H1 (cell line): ENCODE measurements at regions not wholly inside any gene's neighbourhood (a gene's known extent, or its start where the extent isn't known, plus 50 kb on each side); places are given as distances from the start of the nearest gene placed in this dataset.
A peak's percentile ranks its signal among the peaks of the same experiment; 100 is the strongest.

Source experiments
- CTCF ChIA-PET: fragments of 300-600 bp; sonication (Branson Sonifier 250); formaldehyde crosslinking; loops from one replicate; lab custom pipeline; 2021; ENCODE audit not compliant: partially characterized antibody; lab: Charles Lee
- POLR2A ChIA-PET: fragments of 300-600 bp; sonication (Branson Sonifier 250); formaldehyde crosslinking; loops from one replicate; lab custom pipeline; 2021; ENCODE audit warnings: inconsistent platforms; ENCODE audit not compliant: partially characterized antibody; lab: Charles Lee
- DNase-seq, 2 experiments: peaks; one replicate each; pipeline versions ENCODE4 v3.0.0 to v3.0.0-alpha.2; 2010 to 2022; ENCODE audit warnings: low spot score in 2 of 2, low read depth in 1 of 2, mixed read lengths in 1 of 2
- FAIRE-seq: peaks from 2 replicates; lab custom pipeline; 2011; peaks lifted over from hg19 to GRCh38; lab: Jason Lieb, UNC
- H2AFZ ChIP-seq: 2 replicates; pipeline ENCODE4 v1.8.1; 2012; ENCODE audit warnings: low read length, inconsistent platforms
- H2AK5ac ChIP-seq: 2 replicates; pipeline ENCODE4 v1.6.1; 2013; ENCODE audit warnings: low read depth, low read length
- H2BK120ac ChIP-seq: replicated peaks from 2 replicates; pipeline ENCODE3; 2013; ENCODE audit warnings: low read depth, low read length, inconsistent platforms
- H2BK12ac ChIP-seq: 2 replicates; pipeline ENCODE4 v1.6.1; 2013; ENCODE audit warnings: low read depth, low read length
- H2BK15ac ChIP-seq: 2 replicates; pipeline ENCODE4 v1.6.1; 2013; ENCODE audit warnings: low read length
- H2BK20ac ChIP-seq: 2 replicates; pipeline ENCODE4 v1.6.1; 2013; ENCODE audit warnings: low read length
- H2BK5ac ChIP-seq: 2 replicates; pipeline ENCODE4 v1.6.1; 2013; ENCODE audit warnings: low read depth, low read length
- H3K14ac ChIP-seq: 2 replicates; pipeline ENCODE4 v1.6.1; 2013; ENCODE audit warnings: inconsistent platforms; ENCODE audit not compliant: insufficient read length
- H3K18ac ChIP-seq: 2 replicates; pipeline ENCODE4 v1.6.1; 2013; ENCODE audit warnings: low read length; ENCODE audit errors: extremely low read depth
- H3K23ac ChIP-seq: 2 replicates; pipeline ENCODE4 v1.6.1; 2013; ENCODE audit warnings: inconsistent platforms; ENCODE audit not compliant: insufficient read length
- H3K23me2 ChIP-seq: 2 replicates; pipeline ENCODE4 v1.6.1; 2013; ENCODE audit warnings: low read depth, low read length
- H3K27ac ChIP-seq: 2 replicates; pipeline ENCODE4 v1.6.1; 2011; ENCODE audit warnings: low read depth, low read length, inconsistent platforms
- H3K27me3 ChIP-seq, 4 experiments: replicated peaks in 1 of 4; 1 replicate in 1 of 4; 2 replicates in 3 of 4; pipeline versions ENCODE4 v1.6.1 to v1.8.1; 2011 to 2013; ENCODE audit warnings: low read length in 3 of 4, mild to moderate bottlenecking in 3 of 4, inconsistent platforms in 2 of 4, mixed read lengths in 2 of 4, moderate library complexity in 1 of 4; ENCODE audit not compliant: control insufficient read depth in 3 of 4, insufficient read depth in 3 of 4; ENCODE audit errors: extremely low read depth in 1 of 4
- H3K36me3 ChIP-seq, 4 experiments: 2 replicates each; pipeline versions ENCODE4 v1.6.1 to v1.8.1; 2011 to 2013; ENCODE audit warnings: mild to moderate bottlenecking in 4 of 4, low read length in 3 of 4, moderate library complexity in 2 of 4, control low read depth in 1 of 4, inconsistent platforms in 1 of 4; ENCODE audit not compliant: insufficient read depth in 4 of 4, control insufficient read depth in 2 of 4
- H3K4ac ChIP-seq: replicated peaks from 2 replicates; pipeline ENCODE3; 2013; ENCODE audit warnings: low read length, low read depth, mixed read lengths, inconsistent platforms; ENCODE audit not compliant: insufficient read length
- H3K4me1 ChIP-seq, 4 experiments: replicated peaks in 1 of 4; 1 replicate in 1 of 4; 2 replicates in 3 of 4; pipeline versions ENCODE4 v1.6.1 to v1.8.1; 2011 to 2013; ENCODE audit warnings: low read length in 3 of 4, inconsistent platforms in 2 of 4, mixed read lengths in 1 of 4; ENCODE audit not compliant: insufficient read depth in 4 of 4, control insufficient read depth in 3 of 4
- H3K4me2 ChIP-seq, 2 experiments: 2 replicates each; pipeline versions ENCODE4 v1.6.1 to v1.8.1; 2011 to 2013; ENCODE audit warnings: low read depth in 2 of 2, low read length in 2 of 2, control low read depth in 1 of 2, inconsistent platforms in 1 of 2, mild to moderate bottlenecking in 1 of 2; ENCODE audit not compliant: insufficient read depth in 1 of 2
- H3K4me3 ChIP-seq, 4 experiments: fragments of 200-600, 300-600 bp in 1 of 4; sonication (generic), shearing (Covaris generic), sonication (Bioruptor Twin) in 1 of 4; 2 replicates each; pipeline versions ENCODE4 v1.5.1 to v1.8.1; 2011 to 2016; ENCODE audit warnings: low read length in 4 of 4, low read depth in 3 of 4, control low read depth in 2 of 4, inconsistent platforms in 2 of 4, mild to moderate bottlenecking in 2 of 4, mixed read lengths in 1 of 4, moderate library complexity in 1 of 4; ENCODE audit not compliant: insufficient read depth in 2 of 4; ENCODE audit errors: extremely low read depth in 1 of 4
- H3K56ac ChIP-seq: replicated peaks from 2 replicates; pipeline ENCODE3; 2013; ENCODE audit warnings: low read depth, mild to moderate bottlenecking, mixed read lengths, low read length, inconsistent platforms; ENCODE audit not compliant: insufficient read length
- H3K79me1 ChIP-seq: 2 replicates; pipeline ENCODE4 v1.6.1; 2013; ENCODE audit warnings: low read depth, low read length, control low read depth
- H3K79me2 ChIP-seq, 2 experiments: 2 replicates each; pipeline versions ENCODE4 v1.6.1 to v1.8.1; 2012 to 2013; ENCODE audit warnings: low read length in 2 of 2, mild to moderate bottlenecking in 2 of 2, inconsistent platforms in 1 of 2; ENCODE audit not compliant: insufficient read depth in 2 of 2, control insufficient read depth in 1 of 2
- H3K9ac ChIP-seq, 4 experiments: replicated peaks in 1 of 4; 1 replicate in 1 of 4; 2 replicates in 3 of 4; pipeline versions ENCODE4 v1.6.1 to v1.8.1; 2011 to 2013; ENCODE audit warnings: low read depth in 3 of 4, low read length in 3 of 4, control low read depth in 2 of 4, mild to moderate bottlenecking in 2 of 4, moderate library complexity in 2 of 4, inconsistent platforms in 1 of 4; ENCODE audit errors: extremely low read depth in 1 of 4
- H3K9me3 ChIP-seq, 2 experiments: 2 replicates each; pipeline versions ENCODE4 v1.6.1 to v1.8.1; 2012 to 2013; ENCODE audit warnings: mild to moderate bottlenecking in 2 of 2, moderate library complexity in 2 of 2, control low read depth in 1 of 2, inconsistent platforms in 1 of 2, low read depth in 1 of 2, low read length in 1 of 2, mixed read lengths in 1 of 2; ENCODE audit not compliant: insufficient read depth in 2 of 2
- H4K20me1 ChIP-seq, 2 experiments: replicated peaks in 1 of 2; 2 replicates each; pipeline versions ENCODE3 to v1.8.1; 2011 to 2013; ENCODE audit warnings: inconsistent platforms in 2 of 2, low read length in 2 of 2, mild to moderate bottlenecking in 1 of 2; ENCODE audit not compliant: insufficient read depth in 2 of 2, control insufficient read depth in 1 of 2
- H4K5ac ChIP-seq: 2 replicates; pipeline ENCODE4 v1.6.1; 2013; ENCODE audit warnings: low read length, low read depth, mixed read lengths, inconsistent platforms; ENCODE audit not compliant: insufficient read length
- H4K8ac ChIP-seq: 2 replicates; pipeline ENCODE4 v1.8.0; 2013; ENCODE audit warnings: mild to moderate bottlenecking, moderate library complexity, low read length, inconsistent platforms; ENCODE audit not compliant: insufficient read depth; ENCODE audit errors: extremely low read depth
- H4K91ac ChIP-seq: replicated peaks from 2 replicates; pipeline ENCODE3; 2013; ENCODE audit warnings: low read length, mixed read lengths, inconsistent platforms; ENCODE audit not compliant: insufficient read length
- ASH2L ChIP-seq: fragments of 200-600, 300-600 bp; sonication (generic); IDR thresholded peaks from one replicate; pipeline ENCODE4 v1.7.1; 2017; ENCODE audit warnings: low read length
- BACH1 ChIP-seq: IDR thresholded peaks from 2 replicates; pipeline ENCODE4 v1.6.1; 2012; ENCODE audit warnings: low read length, improper control_type of control experiment
- CBX5 ChIP-seq: fragments of 300-800, 300-1000 bp; sonication (generic); IDR thresholded peaks from 2 replicates; pipeline ENCODE4 v1.7.1; 2016; ENCODE audit warnings: antibody characterized with exemption, low read length, low read depth
- CTCF ChIP-seq, 3 experiments: IDR thresholded peaks; 1 replicate in 2 of 3; 2 replicates in 1 of 3; pipeline versions ENCODE4 v1.5.1 to v1.6.1; 2011; ENCODE audit warnings: low read length in 3 of 3, mild to moderate bottlenecking in 3 of 3, inconsistent platforms in 2 of 3, low read depth in 1 of 3, moderate library complexity in 1 of 3; ENCODE audit not compliant: insufficient read depth in 1 of 3; ENCODE audit errors: control extremely low read depth in 1 of 3
- JUN ChIP-seq: IDR thresholded peaks from 2 replicates; pipeline ENCODE4 v1.6.1; 2011; ENCODE audit warnings: low read depth, mild to moderate bottlenecking, improper control_type of control experiment, low read length
- KDM1A ChIP-seq: fragments of 200-600, 300-600 bp; sonication (generic); IDR thresholded peaks from 2 replicates; pipeline ENCODE4 v1.7.1; 2016; ENCODE audit warnings: mild to moderate bottlenecking, low read length, borderline replicate concordance
- RAD21 ChIP-seq, 2 experiments: IDR thresholded peaks in 1 of 2; conservative IDR thresholded peaks in 1 of 2; 2 replicates each; pipeline ENCODE4 v1.6.1; 2011; ENCODE audit warnings: low read depth in 2 of 2, low read length in 2 of 2, improper control_type of control experiment in 1 of 2, inconsistent platforms in 1 of 2, mild to moderate bottlenecking in 1 of 2, moderate library complexity in 1 of 2
- RNF2 ChIP-seq: fragments of 200-900, 300-1000 bp; sonication (generic); IDR thresholded peaks from 2 replicates; pipeline ENCODE4 v1.7.1; 2016; ENCODE audit warnings: borderline replicate concordance, low read depth, mild to moderate bottlenecking, antibody characterized with exemption, low read length; ENCODE audit not compliant: poor library complexity, severe bottlenecking; ENCODE audit errors: missing control alignments
- SP1 ChIP-seq: IDR thresholded peaks from 2 replicates; pipeline ENCODE4 v1.6.1; 2011; ENCODE audit warnings: low read depth, low read length
- SP4 ChIP-seq: IDR thresholded peaks from 2 replicates; pipeline ENCODE4 v1.6.1; 2012; ENCODE audit warnings: low read length, inconsistent platforms
- SUZ12 ChIP-seq: fragments of 200-600 bp; sonication (generic); IDR thresholded peaks from 2 replicates; pipeline ENCODE4 v1.6.1; 2012; ENCODE audit warnings: mild to moderate bottlenecking, inconsistent platforms, low read length, moderate library complexity, mixed read lengths
- WGBS, 2 experiments: shearing (Covaris generic) in 1 of 2; methylation state at CpG; one replicate each; pipeline versions ENCODE4 v1.1.6 to v1.1.7; 2013 to 2015; ENCODE audit warnings: low lambda C conversion rate in 2 of 2, mixed read lengths in 2 of 2, inconsistent platforms in 1 of 2, low coverage in 1 of 2, missing lambda C conversion rate in 1 of 2; ENCODE audit not compliant: insufficient replicate concordance in 2 of 2, insufficient coverage in 1 of 2, insufficient read length in 1 of 2; ENCODE audit errors: extremely low coverage in 1 of 2, missing lambda C conversion rate in 1 of 2; 5-methylcytosine and 5-hydroxymethylcytosine counted together

- no peak overlapping the region for H3K56ac ChIP-seq
- H3K79me2 ChIP-seq, result no peaks in the 10 kb centered on the region
- CTCF ChIA-PET, result interaction anchor here (0.8 to 3.6 kb wide), 10 partner anchors 9 to 92 kb away, joined by 3 to 31 read pairs (median 4); no protein-coding TSS in a partner anchor
- no peaks in the 10 kb centered on the region for H3K23me2 ChIP-seq
- no peak overlapping the region for H2BK120ac ChIP-seq
- FAIRE-seq (no peak), DNase-seq (peak in 1 of 2 experiments; percentile 70)
- H3K4me2 ChIP-seq, result no peak overlapping the region
- H3K23ac ChIP-seq, result no peak overlapping the region
- H3K14ac ChIP-seq, result no peak overlapping the region
- H3K4me3 ChIP-seq, result no peak overlapping the region
- no peaks in the 10 kb centered on the region for H3K79me1 ChIP-seq
- H3K18ac ChIP-seq, result no peak overlapping the region
- H2BK5ac ChIP-seq, result no peak overlapping the region
- H2AK5ac ChIP-seq, result no peak overlapping the region
- H3K4me1 ChIP-seq, result peaks cover 2 to 12% (median 8%) of the 10 kb centered on the region in 4 experiments
- no peak overlapping the region for H3K9ac ChIP-seq
- H3K36me3 ChIP-seq, result no peaks in the 10 kb centered on the region
- no peak overlapping the region for H3K4ac ChIP-seq
- no peak overlapping the region for H4K8ac ChIP-seq
- H4K5ac ChIP-seq, result no peak overlapping the region
- H2BK12ac ChIP-seq, result no peak overlapping the region
- no peaks in the 10 kb centered on the region for H3K27me3 ChIP-seq
- POLR2A ChIA-PET, result interaction anchor here (0.6 kb wide), 1 partner anchor 13 kb away, joined by 3 read pairs; no protein-coding TSS in a partner anchor
- no peak overlapping the region for H2AFZ ChIP-seq
- H2BK20ac ChIP-seq, result no peak overlapping the region
- no peak overlapping the region for H4K91ac ChIP-seq
- no peak overlapping the region for H3K27ac ChIP-seq
- 51% methylated on average over 2 of the region's 2 CpGs; no CpG with 5 or more reads in 1 of the 2 experiments for WGBS, 2 experiments
- no peak overlapping the region for H2BK15ac ChIP-seq
- no peaks in the 10 kb centered on the region for H4K20me1 ChIP-seq
- H3K9me3 ChIP-seq, result no peaks in the 10 kb centered on the region
- TF ChIP-seq CTCF (IDR thresholded peaks at IDR 0.05; ENCODE audit: control extremely low read depth in 1 of 3, insufficient read depth in 1 of 3, low read depth in 1 of 3, low read length in 3 of 3) (peak; percentile 75 to 92 (median 84)), RAD21 (IDR thresholded peaks at IDR 0.05 in 1 of 2, conservative IDR thresholded peaks at IDR 0.05 in 1 of 2; ENCODE audit: low read depth in 2 of 2, low read length in 2 of 2) (peak; percentile 76 to 79), SUZ12 (no peak), SP1 (no peak), ASH2L (no peak), RNF2 (no peak), SP4 (no peak), BACH1 (no peak), KDM1A (no peak), JUN (no peak), CBX5 (no peak)
These were observed 151.2 kb downstream of the DMRTA2 start for GRCh38 chr1:50271968-50272578.
